Neural cell (in vitro differentiated cells): ENCODE measurements at regions not wholly inside any gene's neighbourhood (a gene's known extent, or its start where the extent isn't known, plus 50 kb on each side); places are given as distances from the start of the nearest gene placed in this dataset.

Experiments
- CTCF ChIP-seq: fragments of 450-650 bp; IDR thresholded peaks from 2 replicates; pipeline ENCODE4 v1.5.1; 2014; ENCODE audit warnings: antibody characterized with exemption, mild to moderate bottlenecking, moderate library complexity; ENCODE audit not compliant: poor library complexity, severe bottlenecking
- EP300 ChIP-seq: fragments of 450-650 bp; conservative IDR thresholded peaks from 2 replicates; pipeline ENCODE4 v1.6.1; 2014; ENCODE audit warnings: antibody characterized with exemption, mild to moderate bottlenecking, moderate library complexity; ENCODE audit not compliant: poor library complexity, severe bottlenecking
- EZH2 ChIP-seq: fragments of 200-600, 300-800 bp; shearing (Covaris generic), sonication (generic); IDR thresholded peaks from 2 replicates; pipeline ENCODE4 v1.6.1; 2014; ENCODE audit warnings: antibody characterized with exemption, low read length, borderline replicate concordance, mild to moderate bottlenecking; ENCODE audit not compliant: insufficient read depth, poor library complexity, severe bottlenecking
- MXI1 ChIP-seq: fragments of 450-650 bp; conservative IDR thresholded peaks from 2 replicates; pipeline ENCODE4 v1.6.1; 2014; ENCODE audit warnings: antibody characterized with exemption, mild to moderate bottlenecking; ENCODE audit not compliant: poor library complexity, severe bottlenecking
- POLR2AphosphoS5 ChIP-seq: IDR thresholded peaks from 2 replicates; pipeline ENCODE4 v1.6.1; 2012
- RAD21 ChIP-seq: fragments of 450-650 bp; conservative IDR thresholded peaks from 2 replicates; pipeline ENCODE4 v1.6.1; 2014; ENCODE audit warnings: antibody characterized with exemption, mild to moderate bottlenecking, moderate library complexity
- REST ChIP-seq: IDR thresholded peaks from 2 replicates; pipeline ENCODE4 v1.6.1; 2012; ENCODE audit warnings: borderline replicate concordance
- SMC3 ChIP-seq: fragments of 450-650 bp; conservative IDR thresholded peaks from 2 replicates; pipeline ENCODE4 v1.6.1; 2014; ENCODE audit warnings: antibody characterized with exemption, mild to moderate bottlenecking, moderate library complexity; ENCODE audit not compliant: poor library complexity
- TAF1 ChIP-seq: IDR thresholded peaks from 2 replicates; pipeline ENCODE4 v1.6.1; 2012; ENCODE audit warnings: low read depth

- TF ChIP-seq CTCF (no peak), SMC3 (no peak), TAF1 (no peak), EZH2 (no peak), REST (no peak), POLR2AphosphoS5 (no peak), EP300 (no peak), RAD21 (no peak), MXI1 (no peak)
Measured at GRCh38 chr9:108744641-108745040, 111.1 kb downstream of the ACTL7B start.
